ENCODE measurements at regions not wholly inside any gene's neighbourhood (a gene's known extent, or its start where the extent isn't known, plus 50 kb on each side); places are given as distances from the start of the nearest gene placed in this dataset.
"Not testable (repeated sequence)": the region's sequence is repeated elsewhere in the genome, so short reads cannot be mapped to it uniquely, and the experiment has no call there.

DNA sequence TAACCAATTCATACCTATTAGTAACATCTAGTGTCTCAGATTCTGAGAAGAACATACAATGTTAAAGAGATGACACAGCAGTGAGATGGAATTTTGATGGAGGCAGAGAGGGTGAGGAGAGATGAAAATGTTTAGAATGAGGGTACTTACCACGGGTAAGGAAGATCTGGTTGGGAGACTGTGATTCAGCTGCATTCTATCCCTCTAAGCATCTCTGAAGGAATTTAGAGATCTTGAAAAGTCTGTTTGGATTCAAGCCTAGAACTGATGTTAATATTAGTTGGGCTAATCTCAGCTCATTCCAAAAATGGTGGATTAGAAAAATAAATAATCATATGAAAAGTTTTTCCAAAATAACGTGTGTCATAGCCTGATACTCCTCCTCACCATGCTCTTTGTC, 191.5 kb upstream of the CLINT1 start:
- DNase-seq (ENCODE audit: extremely low read depth in 1 of 2, low read depth in 1 of 2): no peak

DNA sequence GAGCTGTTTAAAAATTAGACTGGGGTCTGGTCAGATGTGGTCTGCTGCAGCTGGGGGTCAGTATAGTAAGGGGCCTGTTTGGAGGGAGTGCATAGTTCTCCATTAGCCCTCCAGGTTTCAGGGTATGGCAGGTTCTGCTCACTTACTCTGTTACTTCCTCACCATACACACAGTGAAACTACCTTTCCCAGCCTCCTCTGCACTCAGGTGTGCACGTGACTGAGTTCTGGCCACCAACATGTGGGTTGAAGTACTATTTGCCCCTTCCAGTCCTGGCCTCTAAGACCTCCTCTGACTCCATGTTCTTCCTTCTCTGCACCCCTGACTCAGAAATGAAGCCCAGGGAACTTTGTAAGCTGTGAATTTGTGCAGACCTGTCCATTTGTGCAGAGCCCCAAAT, 190.5 kb upstream of the CLINT1 start:
- DNase-seq (ENCODE audit: extremely low read depth in 1 of 2, low read depth in 1 of 2): no peak

DNA sequence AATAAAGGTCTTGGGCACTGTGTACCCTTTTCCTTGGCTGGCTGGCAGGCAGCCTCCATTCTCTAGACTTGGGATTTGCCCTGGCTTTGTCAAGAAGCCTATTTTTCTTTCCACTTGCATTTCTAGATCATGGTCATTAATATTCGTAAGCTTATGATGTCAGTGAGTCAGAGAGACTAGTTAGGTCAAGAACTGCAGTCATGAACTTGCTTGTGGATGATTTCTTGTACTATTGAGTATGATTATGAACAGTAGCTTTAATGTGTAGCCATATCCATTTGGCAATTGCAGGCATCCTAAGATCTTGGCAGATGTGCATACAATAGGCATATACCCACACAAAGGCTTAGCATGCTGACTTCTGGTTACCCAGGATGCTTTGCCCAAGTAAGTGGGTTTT, 186.8 kb upstream of the CLINT1 start:
- no peak for DNase-seq (ENCODE audit: extremely low read depth in 1 of 2, low read depth in 1 of 2)

DNA sequence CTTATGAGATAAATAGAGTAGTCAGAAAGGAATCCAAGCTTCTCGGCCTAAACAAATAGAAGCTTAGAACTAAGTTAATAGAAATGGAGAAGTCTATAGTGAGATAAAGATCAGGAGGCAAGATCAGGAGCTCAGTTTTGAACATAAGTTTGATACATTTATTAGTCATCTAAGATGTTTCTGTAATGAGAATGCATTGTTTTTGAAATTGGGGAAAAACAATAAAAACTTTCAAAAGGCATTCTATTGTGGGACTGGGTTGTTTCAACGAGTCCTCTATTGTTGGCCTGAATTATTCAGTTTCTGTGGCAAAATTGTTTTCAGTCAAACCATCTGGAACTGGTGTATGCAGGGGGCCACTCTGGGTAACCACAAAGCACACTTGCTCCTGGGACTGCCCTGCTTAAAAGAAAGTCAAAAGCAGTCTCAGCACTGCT, 181.0 kb upstream of the CLINT1 start:
- no peak for DNase-seq (ENCODE audit: extremely low read depth in 1 of 2, low read depth in 1 of 2)

DNA sequence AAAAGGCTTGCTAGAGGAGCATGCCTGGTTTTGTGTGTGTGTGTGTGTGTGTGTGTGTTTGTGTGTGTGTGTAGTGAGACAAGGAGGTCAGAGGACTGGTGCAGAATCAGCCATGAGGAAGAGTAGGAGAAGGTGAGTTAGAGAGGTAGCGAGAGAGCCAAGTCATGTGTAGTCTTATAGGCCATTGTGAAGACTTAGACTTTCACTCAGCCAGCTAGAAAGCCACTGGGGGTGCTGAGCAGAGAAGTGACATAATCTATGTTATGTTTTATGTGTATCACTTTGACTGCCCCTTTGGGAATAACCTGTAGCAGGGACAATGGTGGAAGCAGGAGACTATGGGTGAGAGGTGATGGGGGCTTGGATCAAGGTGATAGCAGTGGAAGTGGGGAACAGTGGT, 180.5 kb upstream of the CLINT1 start:
- no peak for DNase-seq (ENCODE audit: extremely low read depth in 1 of 2, low read depth in 1 of 2)

DNA sequence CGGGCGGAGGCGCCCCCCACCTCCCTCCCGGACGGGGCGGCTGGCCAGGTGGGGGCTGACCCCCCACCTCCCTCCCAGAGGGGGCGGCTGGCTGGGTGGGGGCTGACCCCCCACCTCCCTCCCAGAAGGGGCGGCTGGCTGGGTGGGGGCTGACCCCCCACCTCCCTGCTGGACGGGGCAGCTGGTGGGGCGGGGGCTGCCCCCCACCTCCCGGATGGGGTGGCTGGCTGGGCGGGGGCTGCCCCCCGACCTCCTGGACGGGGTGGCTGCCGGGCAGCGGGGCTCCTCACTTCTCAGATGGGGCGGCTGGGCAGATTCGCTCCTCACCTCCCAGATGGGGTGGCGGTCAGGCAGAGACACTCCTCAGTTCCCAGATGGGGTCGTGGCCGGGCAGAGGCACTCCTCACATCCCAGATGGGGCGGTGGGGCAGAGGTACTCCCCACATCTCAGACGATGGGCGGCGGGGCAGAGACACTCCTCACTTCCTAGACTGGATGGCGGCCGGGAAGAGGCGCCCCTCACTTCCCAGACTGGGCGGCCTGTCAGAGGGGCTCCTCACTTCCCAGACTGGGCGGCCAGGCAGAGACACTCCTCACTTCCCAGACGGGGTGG, 178.1 kb upstream of the CLINT1 start:
- DNase-seq (ENCODE audit: extremely low read depth in 1 of 2, low read depth in 1 of 2): not testable (repeated sequence)

DNA sequence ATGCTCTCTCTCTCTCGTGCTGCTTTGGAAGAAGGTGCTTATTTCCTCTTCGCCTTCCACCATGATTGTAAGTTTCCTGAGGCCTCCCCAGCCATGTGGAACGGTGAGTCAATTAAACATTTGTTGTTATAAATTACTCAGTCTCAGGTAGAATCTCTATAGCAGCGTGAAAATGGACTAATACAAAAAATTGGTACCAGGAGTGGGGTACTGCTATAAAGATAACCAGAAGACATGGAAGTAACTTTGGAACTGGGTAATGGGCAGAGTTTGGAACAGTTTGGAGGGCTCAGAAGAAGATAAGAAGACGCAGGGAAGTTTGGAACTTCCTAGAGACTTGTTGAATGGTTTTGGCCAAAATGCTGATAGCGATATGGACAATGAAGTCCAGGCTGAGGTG, 175.6 kb upstream of the CLINT1 start:
- DNase-seq (ENCODE audit: extremely low read depth in 1 of 2, low read depth in 1 of 2): not testable (repeated sequence)

DNA sequence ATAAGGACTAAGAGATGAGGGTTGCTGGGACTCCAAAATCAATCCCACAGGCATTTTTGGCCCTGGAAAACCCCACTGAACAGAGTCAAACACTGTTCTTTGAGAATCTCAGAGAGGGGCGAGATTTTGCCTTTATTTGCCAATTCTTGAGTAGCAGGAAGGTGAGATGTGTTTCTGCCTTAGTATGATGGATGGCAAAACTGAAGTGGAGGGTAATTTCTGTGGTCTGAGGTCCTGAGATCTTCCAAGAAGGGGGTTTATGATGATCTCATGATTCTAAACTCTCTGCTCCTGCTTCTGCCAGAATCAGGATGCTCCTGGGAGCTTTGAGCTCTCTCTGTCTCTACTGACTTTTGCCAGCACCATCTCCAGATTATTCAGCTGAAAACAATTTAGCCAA, 174.8 kb upstream of the CLINT1 start:
- DNase-seq (ENCODE audit: extremely low read depth in 1 of 2, low read depth in 1 of 2): no peak

DNA sequence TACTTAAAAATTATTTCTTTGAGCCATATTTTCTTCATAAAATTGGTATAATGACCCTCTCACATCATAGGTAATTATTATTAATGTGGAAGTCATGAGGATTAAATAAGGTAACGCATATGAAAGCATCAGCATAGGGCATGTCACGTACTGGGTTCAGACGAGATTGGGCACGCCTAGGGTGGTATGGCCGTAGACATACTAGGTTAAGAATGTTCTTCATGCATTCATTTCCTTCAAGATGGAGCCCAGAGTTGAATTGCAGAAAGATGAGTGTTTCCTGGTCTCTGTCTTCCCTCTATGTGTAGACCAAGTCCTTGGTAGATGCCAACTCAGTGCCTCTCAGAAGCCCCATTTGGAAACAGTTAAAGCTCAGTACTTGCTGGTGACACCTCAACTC, 174.1 kb upstream of the CLINT1 start:
- DNase-seq (ENCODE audit: extremely low read depth in 1 of 2, low read depth in 1 of 2): no peak

DNA sequence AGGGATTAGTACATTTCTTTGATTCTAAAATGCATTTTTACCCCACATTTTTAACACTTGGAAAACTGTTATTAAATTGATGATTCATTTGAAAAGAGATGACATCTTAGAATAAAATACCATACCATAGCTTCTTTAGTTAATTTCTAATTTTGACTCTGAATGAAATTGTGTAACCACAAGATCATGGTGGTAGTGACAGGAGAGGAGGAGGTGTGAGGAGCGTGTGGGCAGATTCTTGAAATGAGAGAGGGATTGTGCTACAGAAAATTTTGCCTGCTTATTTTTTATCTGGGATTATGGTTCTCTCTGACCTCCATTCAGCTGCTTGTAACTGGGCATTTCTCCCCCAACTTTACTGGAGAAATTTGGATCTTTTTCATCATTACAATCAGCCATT, 173.3 kb upstream of the CLINT1 start:
- no peak for DNase-seq (ENCODE audit: extremely low read depth in 1 of 2, low read depth in 1 of 2)

DNA sequence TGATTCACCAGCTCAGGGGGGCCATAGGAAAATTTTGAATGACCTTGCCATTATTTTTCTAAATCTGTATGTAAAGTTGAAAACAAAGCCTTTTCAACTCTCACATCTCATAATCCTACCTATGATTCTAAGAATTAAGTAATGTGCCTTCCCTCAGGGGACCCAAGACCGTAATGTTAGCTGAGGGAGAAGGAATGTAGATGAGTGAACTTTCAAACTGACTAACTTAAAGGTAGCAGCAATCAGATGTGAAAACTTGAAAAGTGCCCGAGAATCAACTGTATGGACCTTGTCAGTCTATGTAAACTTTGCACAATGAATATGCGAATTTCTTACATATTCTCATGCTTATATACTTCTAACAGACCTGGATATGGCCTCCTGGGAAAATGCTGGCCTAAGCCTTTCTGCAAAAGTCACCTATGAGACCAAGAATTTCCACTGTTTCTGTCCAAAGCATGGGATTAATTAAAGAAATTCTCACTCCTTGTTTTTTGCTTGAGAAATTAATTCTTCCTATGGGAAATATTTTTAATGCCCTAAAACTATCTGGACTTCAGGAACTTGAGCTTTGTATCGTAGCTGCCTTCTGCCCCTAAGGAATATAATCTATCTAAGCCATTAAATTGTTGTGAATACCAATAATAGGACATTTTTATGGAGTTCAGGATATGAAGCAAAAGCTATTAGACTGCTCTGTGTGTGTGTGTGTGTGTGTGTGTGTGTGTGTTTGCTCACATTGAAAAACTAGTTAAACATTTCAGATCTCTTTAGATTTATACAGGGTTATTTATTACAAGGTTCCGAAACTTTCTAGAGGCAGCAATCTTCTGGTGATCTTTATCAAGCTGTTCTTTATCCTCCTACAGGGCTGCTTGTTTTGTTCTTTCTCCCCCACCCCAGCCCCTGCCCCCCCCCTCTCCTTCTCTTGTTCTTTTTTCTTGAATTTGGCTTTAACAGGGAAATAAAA, 169.1 kb upstream of the CLINT1 start:
- no peak for DNase-seq (ENCODE audit: extremely low read depth in 1 of 2, low read depth in 1 of 2)

DNA sequence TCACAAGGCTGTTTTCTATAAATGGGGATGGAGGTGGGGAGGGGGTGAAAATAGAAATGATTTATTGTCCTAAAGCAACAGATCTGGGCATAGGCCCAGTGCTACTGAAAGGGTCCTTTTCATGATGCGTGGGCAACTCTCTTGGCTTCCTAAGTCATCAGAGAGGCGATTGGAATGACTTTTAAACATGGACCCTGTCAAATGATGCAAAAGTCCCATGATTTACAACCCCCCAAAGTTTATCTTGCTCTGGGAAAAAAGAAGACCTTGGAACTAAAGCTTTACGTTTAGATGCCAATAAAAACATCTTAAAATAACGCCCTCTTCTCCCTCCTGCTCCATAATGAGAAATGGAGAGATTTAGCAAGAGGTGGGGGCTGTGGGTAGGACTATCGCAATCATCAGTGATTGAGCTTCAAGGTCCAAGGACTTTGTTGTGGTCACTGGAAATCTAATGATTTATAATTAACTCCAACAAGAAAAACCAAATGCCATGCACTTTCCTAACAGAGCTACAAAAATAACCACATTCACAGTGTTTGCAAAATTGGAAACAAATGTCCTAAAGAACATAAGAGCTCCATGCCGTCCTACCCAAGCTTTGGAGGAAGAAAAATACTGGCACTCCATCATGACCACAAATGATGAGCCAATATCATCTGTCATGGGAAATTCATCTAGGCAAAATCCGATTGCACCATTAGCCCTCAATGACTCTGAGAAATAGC, 167.5 kb upstream of the CLINT1 start:
- no peak for DNase-seq (ENCODE audit: extremely low read depth in 1 of 2, low read depth in 1 of 2)

DNA sequence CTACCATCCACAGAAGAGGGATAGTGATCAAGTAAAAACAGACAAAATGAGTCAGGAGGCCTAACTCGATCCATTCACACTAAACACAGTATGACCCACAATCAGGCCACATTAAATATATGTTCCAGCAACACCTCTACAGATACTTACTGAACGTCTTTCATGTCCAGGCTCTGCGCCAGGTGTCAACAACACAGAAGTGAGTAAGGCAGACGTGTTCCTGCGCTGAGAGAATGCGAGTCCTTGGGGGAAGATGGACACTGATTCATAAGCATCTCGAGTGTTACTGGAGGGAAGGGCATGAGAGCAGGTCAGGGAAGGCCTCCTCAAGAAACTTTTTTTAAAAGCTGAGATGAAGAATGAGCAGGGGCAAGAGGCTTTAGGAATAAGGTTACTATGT, 164.3 kb upstream of the CLINT1 start:
- DNase-seq (ENCODE audit: extremely low read depth in 1 of 2, low read depth in 1 of 2): no peak

DNA sequence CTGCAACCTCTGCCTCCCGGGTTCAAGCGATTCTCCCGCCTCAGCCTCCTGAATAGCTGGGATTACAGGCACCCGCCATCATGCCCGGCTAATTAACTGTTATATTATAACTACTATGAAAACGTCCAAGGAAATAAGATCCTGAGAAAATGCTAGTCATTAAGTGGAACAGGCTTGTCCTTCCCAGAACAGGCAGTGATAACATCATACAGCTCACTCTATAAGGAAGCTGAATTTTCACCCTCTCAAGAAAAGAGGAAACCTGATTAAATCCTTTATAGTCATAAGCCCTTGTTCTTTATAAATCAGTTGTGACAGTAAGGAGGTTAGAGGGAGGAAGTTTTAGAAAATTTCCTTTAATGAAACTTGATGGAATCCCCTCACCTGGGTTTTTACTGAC, 163.9 kb upstream of the CLINT1 start:
- DNase-seq (ENCODE audit: extremely low read depth in 1 of 2, low read depth in 1 of 2): no peak

DNA sequence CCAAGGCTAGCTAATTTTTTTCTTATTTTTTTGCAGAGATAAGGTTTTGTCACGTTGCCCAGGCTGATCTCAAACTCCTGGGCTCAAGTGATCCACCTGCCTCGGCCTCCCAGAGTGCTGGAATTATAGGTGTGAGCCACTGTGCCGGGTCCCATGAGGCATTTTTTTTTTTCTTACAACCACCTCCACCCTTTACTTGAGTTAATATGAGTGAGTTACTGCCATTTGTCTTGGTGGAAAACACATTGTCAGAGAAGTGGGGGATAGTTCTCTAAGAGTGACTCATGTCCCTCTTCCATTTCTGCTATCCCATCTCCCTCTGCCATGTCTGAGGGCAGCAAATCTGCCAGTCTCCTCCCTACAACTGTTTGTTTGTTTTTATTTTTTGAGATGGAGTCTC, 163.4 kb upstream of the CLINT1 start:
- no peak for DNase-seq (ENCODE audit: extremely low read depth in 1 of 2, low read depth in 1 of 2)

DNA sequence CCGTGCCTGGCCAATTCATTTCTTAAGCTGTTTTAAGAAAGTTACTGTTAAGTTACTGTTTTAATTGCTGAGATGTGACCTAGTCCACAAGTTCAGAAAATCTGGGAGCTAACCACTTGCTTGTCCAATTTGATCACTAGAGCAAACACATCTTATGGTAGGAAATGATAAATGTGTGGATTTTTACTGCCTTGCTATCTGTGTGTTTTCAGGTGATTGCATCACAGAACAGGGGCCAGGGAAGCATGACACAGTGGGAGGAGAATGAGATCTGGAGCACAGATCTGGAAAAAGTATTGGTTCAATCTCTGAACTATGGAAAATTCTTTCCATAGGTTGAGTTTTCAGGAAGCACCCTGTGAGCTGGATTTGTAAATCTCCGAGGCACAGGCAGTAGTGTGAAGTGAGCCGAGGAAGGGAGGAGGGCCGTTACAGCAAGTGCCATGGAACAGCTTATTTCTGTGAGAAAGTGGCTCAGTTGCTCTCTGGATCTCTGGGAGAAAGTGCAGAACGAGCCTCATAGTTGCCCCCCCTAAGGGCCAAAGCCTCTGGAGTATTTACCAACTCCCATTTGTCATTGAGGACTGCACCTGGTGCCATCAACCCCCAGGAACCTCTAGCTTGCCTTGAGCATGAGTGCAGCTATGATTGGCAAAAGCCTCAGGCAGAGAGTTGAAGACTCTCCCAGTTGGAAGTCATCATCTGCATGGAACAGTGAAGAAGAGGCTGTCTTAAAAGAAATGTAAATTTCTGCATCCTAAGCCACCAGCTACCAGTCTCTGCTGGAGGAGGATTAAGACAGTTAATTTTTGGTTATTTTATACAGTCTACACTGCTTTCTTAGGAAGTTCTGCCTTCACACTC, 161.8 kb upstream of the CLINT1 start:
- DNase-seq (ENCODE audit: extremely low read depth in 1 of 2, low read depth in 1 of 2): no peak

DNA sequence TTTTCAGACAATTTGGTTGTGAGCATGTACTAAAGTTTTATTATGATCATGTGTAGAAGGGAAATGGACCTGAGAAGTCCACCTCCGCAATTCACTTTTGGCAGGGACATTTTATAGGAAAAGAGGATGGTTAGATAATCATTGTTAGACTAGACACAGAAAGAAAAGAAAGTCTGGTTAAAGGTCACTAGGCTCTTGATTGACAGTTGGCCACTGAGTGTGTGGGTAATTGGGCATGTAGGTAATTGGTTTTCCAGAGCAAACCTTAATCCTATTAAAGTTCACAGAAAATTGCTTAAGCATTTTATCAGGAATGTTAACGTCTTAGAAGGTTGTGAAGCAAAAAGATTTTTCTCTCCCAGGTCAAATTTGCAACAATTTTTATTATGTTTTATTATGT, 158.5 kb upstream of the CLINT1 start:
- no peak for DNase-seq (ENCODE audit: extremely low read depth in 1 of 2, low read depth in 1 of 2)

DNA sequence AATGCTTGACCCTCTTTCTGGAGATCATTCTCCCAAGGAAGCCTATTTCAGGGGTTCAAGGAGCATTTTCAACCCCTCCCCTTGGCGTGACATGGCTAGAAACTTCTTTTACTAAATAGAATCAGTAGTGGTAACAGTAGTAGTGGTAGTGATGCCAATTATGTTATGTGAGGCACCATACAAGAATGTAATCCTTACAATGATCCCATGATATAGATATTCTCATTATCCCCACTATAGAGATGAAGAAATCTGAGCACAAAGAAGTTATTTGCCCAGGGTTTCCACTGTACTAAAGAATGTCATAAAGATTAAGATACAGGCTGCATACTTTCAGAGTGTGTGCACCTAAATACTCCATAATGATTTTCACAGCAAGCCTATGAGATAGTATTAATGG, 155.4 kb upstream of the CLINT1 start:
- no peak for DNase-seq (ENCODE audit: extremely low read depth in 1 of 2, low read depth in 1 of 2)

DNA sequence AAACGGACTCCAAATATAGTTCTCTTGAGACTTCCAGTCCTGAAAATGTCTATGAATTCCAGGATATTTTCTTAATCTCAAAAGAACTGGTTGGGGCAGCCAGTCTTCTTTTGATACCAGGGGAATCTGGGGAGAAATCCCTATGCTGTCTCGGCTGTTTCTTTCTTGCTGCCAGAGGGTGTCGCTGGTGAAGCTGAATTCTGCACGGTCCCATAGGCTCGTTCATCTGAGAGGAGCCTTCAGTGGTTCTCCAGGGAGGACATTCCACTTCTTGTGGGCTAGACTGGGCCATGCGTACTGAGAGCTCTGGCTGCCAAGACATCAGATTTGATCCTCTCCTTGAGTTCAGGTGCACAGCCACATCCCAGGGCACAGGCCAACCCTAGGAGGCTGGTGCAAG, 155.0 kb upstream of the CLINT1 start:
- DNase-seq (ENCODE audit: extremely low read depth in 1 of 2, low read depth in 1 of 2): no peak

DNA sequence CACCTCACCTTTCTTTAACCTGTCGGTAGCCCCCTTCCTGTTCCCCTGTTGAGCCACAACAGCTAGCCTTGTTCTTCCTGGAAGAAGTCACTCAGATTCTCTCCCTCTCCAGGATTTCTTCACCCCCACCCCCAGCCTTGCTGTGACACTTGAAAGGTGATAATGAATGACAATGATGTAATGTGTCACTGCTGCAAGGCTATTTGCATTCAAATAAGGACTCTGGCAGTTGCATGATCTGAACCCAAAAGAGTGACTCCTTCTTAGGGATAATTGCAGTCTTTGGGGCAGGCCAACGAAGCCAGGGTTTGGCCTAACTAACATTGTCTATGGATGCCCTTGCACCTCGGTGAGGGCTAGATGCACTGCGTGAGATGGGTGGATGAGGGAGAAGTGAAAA, 154.4 kb upstream of the CLINT1 start:
- DNase-seq (ENCODE audit: extremely low read depth in 1 of 2, low read depth in 1 of 2): no peak

DNA sequence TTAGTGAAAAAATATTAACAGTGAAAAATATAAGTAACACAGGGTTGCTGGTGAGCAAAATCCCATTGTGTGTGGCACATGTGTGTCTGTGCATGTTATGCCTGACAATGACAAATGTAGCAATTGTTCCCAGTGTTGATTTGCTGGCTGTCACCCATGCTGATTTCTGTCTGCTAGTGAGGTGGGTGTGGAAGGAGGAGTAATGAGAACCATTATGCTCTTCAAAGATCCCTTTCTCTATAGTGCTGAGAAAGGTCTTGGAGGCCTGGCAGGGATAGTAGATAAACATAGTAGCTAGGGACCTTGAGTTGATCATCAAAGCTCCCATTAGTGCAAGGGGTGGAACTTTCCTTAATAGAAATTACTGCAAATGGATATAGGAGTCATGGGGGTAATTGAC, 152.5 kb upstream of the CLINT1 start:
- DNase-seq (ENCODE audit: extremely low read depth in 1 of 2, low read depth in 1 of 2): no peak

Data from stimulated activated CD8-positive, alpha-beta memory T cell treated with anti-CD3 and anti-CD28 coated beads, Interleukin-7, amount 100 ng/mL, for 48 hours (primary cell).